GM21529 (cell line): ENCODE measurements at regions not wholly inside any gene's neighbourhood (a gene's known extent, or its start where the extent isn't known, plus 50 kb on each side); places are given as distances from the start of the nearest gene placed in this dataset.
"Not testable (repeated sequence)": the region's sequence is repeated elsewhere in the genome, so short reads cannot be mapped to it uniquely, and the experiment has no call there.

ENCODE experiments used
- ATAC-seq: cut with Tn5 transposase; IDR thresholded peaks from one replicate; pipeline ENCODE4 v1.9.1; 2021; ENCODE audit not compliant: unreplicated experiment

DNA sequence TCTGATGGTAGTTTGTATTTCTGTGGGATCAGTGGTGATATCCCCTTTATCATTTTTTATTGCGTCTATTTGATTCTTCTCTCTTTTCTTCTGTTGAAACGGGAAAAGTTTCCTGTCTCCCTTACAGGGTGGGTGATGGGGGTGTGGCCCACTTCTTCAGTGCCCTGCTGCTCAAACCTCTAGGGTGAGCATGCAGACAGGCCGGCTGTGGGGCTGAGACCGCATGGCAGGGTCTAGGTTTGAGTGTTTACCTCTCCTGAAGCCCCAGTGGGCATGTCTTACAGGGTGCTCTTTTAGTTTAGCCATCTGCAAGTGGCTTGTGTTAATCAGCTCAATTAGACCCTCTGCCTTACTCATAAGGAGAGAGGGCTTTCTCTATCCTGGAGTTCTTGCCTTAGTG, 450.0 kb upstream of the EPHA3 start:
- ATAC-seq = no peak

DNA sequence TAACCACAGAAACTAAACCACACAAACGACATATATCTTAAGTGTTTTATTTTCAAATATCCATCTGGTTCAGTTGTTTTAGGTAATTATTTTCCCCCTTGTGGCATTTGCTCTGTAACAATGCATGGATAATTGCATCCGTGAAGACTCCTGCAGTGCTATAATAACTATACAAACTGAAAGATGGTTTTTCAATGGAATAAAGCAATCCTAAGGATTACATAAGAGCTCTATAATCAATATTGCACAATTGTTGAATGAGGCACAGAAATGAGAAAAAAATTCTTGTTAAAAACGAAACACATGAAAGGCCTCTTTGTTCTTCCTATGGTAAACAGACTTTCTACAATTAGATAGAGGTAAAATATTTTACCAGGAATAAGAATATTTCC, 446.0 kb upstream of the EPHA3 start:
- no peak for ATAC-seq

DNA sequence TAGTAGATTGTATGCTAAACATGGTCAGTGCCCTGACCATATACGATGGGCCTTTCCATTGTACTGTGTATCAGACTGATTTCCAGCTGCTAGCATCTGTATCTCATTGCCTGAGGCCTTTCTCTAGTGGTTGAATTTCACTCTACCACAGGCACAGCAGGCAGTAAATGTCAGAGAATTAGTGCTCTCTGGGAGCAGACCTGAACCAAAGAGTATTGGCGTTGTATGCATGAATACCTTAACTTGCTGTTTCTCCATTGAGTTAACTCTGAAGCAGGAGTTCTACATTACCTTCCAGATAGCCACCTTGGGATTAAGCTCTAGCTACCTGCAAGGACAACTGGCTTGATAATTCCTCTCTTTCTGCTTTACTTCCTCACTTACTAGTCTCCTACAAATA, 439.2 kb upstream of the EPHA3 start:
- ATAC-seq = no peak

DNA sequence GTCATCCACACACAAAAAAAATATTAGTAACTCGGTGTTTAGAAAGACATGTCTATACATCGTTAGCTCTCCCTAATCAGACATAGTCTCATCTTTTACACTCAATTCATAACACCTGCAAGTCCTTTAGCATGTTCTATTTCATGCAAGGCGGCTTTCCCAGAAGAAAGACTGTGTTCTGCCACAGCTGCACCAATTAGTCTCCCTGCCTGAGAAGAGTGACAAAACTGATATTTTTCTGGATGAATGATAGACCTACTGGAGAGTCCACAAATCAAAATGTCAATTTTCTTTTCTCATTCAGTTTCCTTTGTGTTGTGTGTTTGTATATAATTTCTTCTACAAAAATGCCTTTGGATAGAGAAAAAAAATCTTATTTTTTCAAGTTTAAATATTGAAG, 435.8 kb upstream of the EPHA3 start:
- ATAC-seq = no peak

DNA sequence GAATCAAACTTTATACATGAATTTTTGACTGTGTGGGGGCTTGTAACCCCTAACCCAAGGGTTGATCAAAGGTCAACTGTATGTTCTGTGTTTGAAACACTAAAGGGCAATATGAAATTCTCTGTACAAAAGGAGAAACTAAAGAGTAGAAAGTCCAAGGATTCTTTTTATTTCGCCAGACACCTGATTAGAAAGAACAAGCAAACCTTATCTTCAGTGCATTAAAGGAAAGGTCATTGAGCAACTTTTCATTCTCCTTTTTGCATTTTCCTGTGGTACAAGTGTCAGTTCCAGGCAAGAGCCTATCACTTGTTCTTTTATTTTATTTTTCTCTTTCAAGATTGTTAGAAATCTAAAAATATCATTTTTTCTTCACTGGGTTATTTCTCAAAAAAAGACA, 430.1 kb upstream of the EPHA3 start:
- ATAC-seq = no peak

DNA sequence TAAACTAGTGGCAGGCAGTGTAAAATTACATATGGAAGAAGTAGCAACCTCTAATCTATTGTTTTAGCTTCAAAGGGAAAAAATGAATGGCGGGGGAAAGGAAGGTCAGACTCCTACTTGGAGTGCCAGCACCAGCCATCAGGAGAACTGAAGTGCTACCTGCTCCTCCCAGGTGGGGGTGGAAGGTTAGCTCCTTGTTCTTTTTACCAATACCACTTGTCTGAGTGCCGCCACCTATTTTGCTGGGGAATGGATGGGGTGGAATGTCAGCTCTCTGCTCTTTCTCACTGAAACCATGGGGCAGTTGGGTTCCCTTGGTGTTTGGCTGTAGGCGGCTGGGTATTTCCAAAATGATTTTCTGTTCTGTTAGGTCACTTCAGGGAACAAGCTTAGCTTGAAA, 428.7 kb upstream of the EPHA3 start:
- no peak for ATAC-seq

DNA sequence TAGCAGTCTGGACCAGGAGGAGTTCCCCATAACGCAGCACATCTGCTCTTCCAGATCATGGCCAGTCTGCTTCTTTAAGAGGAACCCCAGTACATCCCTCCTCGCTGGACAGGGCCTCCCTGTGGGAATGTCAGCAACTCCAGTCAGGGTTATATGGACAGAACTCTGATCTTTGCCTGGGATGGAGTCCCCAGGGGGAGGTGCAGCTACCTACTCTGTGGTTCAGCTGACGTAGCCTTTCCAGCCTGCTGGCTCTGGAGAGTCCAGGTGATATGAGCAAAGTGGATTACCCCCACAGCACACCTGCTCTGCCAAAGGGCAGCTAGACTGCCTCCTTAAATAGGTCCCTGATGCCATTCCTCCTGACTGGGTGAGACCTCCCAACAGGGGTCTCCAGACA, 417.1 kb upstream of the EPHA3 start:
- ATAC-seq = no peak

DNA sequence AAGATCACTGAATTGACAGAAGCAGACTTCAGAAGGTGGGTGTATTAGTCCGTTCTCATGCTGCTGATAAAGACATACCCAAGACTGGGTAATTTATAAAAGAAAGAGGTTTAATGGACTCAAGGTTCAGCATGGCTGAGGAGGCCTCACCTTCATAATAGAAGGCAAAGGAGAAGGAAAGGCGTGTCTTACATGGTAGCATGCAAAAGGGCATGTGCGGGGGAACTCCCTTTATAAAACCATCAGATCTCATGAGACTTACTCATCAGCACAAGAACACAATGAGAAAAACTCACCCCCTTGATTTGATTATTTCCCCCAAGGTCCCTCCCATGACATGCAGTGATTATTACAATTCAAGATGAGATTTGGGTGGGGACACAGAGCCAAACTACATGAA, 416.3 kb upstream of the EPHA3 start:
- ATAC-seq = no peak

DNA sequence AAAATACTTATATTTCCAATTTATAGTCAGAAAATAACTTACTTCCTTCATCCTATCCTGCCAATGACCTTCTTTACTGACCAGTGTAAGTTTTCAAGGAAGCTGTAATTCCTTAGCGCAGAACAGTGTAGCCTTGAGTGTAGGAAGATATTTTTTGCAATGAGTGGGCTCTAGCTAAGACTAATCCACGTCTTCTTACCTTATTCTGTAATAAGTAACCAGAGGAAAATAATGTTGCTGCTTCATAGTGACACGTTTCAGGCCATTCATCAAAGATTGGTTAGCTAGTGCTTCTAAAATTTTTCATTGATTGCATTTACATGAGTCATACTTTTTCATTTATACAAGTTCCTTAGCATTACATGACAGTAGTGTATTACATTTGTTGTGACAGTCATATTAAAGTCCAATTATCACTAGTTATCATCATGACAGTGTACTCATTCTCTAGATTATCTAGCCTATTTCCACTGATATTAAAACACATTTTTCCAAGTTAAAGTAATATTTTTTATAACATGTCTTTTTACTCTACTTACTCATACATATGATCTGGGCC, 403.8 kb upstream of the EPHA3 start:
- ATAC-seq = no peak

DNA sequence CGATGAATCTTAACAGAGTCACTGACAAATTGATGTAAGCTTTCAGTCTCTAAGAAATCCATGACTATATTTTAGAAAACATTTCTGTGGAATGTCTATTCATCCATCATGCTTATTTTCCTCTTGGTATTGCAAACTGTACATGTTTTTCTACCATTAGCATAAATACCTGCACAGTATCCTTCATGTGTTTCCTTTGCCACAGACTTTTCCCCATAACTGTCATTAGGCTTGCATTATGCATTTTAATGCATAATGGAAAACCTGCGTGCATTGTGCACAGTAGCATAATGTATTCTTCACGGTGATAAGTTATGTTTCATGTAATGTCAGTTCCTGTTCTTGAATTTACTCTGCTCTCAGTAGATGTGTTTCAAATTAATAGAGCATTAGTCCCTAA, 403.1 kb upstream of the EPHA3 start:
- ATAC-seq = no peak

DNA sequence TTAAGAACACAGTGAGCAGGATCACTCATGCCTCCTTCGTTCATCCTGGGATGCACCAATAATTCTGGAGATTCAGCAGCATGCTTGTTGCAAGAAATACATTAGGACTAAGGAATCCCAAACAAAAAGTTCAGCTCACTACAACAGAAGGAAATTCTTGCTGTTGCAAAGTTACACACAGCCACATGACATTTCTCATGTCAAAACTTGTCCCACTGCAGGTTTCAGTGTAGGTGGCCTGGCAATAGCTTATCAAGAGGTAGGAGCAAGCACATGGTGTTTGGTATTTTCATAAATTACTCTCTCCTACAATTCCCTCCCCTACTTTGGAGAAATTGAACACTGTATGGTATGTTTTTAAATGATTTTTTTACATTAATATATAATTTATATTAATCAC, 399.6 kb upstream of the EPHA3 start:
- no peak for ATAC-seq

DNA sequence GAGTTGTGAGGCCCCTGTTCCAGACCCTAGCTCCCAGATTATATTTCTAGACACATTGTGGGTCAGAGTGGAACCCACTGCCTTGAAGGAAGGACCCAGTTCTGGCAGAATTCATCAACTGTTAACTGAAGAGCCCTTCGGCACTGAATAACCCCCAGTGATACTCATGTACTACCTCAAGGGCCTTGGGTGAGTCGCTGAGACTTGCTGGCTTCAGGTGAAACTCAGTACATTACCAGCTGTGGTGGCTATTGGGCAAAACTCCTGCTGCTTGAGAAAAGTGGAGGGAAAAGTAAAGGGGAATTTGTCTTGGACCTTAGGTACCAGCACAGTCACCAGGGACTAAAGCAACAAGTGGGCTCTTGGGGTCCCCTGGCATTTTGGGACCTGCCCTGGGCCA, 394.9 kb upstream of the EPHA3 start:
- no peak for ATAC-seq

DNA sequence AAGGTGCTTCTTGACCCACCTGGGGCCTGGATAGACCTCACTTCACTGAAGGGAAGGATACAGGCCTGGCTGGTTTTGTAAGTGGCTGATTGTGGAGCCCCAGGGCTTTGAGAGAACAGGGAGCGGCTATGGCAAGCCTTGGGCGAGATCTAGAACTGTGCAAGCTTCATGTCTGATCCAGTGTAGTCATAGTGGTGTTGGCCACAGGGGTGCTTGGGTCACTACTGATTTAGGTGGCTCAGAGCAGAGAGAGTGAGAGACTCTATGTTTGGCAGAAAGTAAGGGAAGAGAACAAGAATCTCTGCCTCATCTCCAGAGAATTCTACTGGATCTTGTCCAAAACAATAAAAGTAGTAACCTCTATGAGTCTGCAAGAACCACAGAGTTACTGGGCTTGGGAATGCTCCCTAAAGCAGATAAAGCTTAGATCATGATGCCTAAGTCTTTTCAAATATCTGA, 394.2 kb upstream of the EPHA3 start:
- ATAC-seq = no peak

DNA sequence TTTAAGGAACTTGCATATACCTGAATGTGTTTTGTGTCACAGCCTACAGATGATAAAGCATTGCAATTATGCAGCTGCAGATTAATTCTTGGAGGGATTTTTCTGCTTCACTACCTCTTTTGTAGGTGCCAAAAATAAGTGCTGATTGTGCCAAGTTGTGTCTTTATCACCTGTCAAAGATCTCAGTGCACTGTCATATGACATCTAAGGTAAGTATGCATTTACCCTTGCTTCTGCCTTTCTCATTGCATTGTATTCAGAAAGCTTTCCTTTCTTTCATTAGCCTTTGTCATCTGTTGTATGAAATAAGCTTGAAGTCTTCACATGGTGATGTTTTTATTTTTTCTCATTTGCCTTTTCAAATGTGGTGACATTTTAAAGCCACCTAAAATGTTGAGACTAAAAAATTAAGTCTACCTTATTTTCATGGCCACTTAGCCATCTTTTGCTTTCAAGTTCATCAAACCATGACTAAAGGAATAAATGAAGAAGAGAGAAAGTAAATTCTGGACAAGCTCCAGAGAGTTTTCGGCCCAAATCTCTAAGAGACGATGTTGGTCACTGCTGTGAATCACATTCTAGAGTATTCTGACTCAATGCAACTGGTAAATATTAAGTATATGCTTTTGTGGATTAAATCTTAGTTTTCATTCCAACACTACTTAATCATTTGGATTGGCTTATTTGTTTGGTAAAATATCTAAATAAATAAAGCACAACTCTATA, 381.8 kb upstream of the EPHA3 start:
- ATAC-seq = no peak

DNA sequence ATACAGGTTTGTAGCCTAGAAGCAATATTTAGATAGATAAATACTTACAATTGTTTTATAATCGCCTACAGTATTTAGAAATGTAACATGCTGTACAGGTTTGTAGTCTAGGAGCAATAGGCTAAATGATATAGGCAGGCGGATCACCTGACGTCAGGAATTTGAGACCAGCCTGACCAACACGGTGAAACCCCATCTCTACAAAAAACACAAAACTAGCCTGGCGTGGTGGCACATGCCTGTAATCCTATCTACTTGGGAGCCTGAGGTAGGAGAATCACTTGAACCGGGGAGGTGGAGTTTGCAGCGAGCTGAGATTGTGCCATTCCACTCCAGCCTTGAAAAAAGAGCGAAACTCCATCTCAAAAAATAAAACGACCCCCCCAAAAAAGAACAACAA, 375.2 kb upstream of the EPHA3 start:
- ATAC-seq = no peak

DNA sequence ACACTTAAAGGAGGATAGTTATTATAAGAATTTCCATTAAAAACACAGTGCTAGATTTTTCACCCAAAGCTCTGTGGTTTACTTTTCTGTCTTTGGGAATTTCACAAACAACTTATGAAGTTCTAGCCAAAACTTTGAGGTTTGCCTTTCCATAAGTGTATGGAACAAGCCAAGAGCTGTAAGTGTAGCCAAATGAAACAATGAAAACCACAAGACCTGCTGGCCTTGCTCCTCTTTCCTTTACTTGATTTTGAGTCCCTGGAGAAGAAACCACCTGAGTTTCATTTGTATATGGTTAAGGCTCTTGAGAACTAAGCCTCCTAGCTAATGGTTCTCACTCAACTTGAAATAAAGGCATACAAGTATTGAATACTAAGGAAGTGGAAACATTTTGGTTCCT, 365.3 kb upstream of the EPHA3 start:
- no peak for ATAC-seq

DNA sequence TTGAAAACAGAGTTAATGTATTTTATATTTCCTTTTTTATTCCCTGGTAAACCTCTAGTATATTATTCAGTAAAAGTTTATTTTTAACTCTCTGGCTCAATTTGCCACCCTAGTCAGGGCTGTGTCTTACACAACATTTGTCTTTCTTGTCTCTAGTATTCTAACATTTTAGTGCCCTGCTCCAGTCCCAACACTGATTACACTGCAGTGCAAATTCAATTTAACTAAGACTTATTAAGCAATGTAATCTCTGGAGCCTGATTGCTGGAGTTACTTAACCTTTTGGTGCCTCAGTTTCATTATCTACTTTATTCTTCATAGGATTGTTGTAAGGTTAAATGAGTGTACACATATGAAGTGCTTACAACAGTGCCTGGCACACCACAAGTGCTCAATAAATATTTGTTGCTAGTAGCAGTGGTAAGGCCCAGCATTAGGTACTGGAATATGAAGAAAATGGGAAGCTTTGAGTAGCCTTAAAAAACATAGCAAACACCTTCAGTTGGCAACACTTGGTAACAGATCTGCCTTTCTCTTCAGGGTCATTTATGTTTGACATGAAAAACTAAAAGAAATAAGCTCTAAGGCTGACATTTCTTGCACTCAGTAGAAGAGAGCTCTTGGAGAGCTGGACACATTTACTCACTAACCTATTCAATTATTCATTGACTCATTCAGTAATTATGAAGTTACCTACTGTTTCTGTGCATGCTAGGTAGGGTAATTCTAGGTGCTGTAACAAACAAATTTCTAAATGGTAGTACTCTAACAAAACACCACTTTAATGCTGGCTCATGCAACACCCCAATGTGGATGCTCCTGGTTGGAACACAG, 364.5 kb upstream of the EPHA3 start:
- ATAC-seq = no peak

DNA sequence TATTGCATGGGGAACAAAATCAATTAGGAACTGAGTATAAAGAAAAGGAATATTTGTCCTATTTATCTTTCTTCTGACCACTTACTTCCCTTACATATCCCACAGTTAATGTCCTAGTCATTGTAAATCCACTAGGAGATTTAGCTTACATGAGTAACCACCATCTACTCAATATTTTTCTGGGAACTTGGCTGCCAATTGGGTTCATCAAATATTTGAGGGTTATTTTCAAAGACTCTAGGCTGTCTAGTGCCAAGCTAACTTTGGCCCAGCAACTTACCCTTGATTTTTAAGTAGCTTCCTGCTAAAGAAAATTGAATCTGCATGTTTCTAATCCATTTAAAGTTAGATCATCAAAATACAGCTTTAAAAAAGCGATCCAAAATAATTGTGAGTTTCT, 362.5 kb upstream of the EPHA3 start:
- no peak for ATAC-seq

DNA sequence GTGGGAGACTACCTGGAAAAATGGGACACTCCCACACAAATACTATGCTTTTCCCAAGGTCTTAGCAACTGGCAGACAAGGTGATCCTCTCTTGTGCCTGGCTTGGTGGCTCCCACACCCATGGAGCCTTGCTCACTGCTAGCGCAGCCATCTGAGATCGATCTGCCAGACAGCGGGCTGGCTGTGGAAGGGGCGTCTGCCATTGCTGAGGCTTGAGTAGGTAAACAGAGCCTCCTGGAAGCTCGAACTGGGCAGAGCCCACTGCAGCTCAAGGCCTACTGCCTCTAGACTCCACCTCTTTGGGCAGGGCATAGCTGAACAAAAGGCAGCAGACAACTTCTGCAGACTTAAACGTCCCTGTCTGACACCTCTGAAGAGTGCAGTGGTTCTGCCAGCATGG, 360.3 kb upstream of the EPHA3 start:
- ATAC-seq = not testable (repeated sequence)

DNA sequence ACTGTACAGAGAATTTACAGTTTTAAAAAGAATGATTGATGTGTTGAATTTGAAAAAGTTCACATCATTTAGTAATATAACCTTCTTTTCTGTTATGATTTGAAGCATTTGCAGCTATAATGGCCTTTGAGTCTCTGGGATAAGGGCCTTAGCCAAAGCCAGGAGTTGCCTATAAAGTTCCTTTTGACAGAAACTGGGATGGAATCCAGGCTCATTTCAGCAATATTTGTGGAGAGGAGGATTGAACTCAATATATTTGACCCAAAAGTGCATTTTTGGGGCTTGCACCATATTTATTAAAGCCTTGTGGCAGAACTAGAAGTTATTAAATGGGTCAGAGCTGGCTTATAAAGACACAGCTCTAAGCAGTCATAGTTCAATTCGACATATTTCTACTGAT, 348.7 kb upstream of the EPHA3 start:
- ATAC-seq = no peak

DNA sequence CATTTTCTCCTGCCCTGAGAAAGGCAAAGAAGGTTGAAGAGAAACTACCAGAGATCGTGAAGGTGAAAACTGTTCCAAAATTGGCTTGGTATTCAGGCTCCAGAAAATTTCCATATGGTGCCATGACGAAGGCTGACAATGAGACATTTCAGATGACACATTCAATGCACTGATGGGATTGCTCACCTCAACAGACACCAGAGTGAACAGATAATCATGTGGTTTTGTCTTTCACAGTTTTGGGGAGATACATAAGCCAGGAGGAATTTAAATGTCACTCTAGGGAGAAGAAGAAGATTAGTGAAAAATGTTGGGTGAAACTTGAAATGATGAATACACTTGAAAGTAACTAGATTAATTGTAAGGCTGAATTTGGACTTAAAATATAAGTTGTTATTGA, 339.7 kb upstream of the EPHA3 start:
- ATAC-seq = no peak

DNA sequence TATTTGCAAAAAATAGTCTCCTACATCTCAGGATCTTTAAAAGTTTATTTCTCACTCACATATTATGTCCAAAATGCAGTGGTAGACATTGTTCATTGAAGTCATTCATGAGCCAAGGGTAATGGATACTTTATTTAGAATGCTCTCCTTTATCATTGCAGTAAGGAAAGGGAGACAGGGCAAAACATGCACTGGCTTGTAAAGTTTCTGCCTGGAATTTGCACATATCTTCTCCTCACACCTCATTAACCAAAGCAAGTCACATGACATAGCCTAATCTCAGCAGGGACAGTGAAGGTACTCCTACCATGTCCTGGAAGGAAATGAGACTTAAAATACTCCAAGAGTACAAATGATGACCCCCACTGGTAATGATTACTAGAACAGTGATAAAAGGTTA, 333.7 kb upstream of the EPHA3 start:
- no peak for ATAC-seq
